GM10248 (cell line): ENCODE measurements at regions not wholly inside any gene's neighbourhood (a gene's known extent, or its start where the extent isn't known, plus 50 kb on each side); places are given as distances from the start of the nearest gene placed in this dataset.

Experiments used
- CTCF ChIA-PET: fragments of 300-600 bp; sonication (Branson Sonifier 250); formaldehyde crosslinking; extraction: SDS; loops from one replicate; lab custom pipeline; 2021; ENCODE audit warnings: antibody characterized with exemption; lab: Yijun Ruan, JAX
- POLR2A ChIA-PET: fragments of 350-650 bp; sonication (Branson Sonifier 250); formaldehyde crosslinking; extraction: SDS; loops from one replicate; lab custom pipeline; 2020; ENCODE audit warnings: antibody characterized with exemption; lab: Yijun Ruan, JAX
- DNase-seq: peaks from one replicate; pipeline ENCODE4 v3.0.0; 2012; ENCODE audit errors: extremely low spot score
- TF ChIP-seq, protein P1 (sequence below): IDR thresholded peaks from 2 replicates; pipeline ENCODE4 v1.5.1; 2012; ENCODE audit warnings: mild to moderate bottlenecking, low read depth; ENCODE audit errors: extremely low read depth, missing control alignments, control extremely low read depth

DNA sequence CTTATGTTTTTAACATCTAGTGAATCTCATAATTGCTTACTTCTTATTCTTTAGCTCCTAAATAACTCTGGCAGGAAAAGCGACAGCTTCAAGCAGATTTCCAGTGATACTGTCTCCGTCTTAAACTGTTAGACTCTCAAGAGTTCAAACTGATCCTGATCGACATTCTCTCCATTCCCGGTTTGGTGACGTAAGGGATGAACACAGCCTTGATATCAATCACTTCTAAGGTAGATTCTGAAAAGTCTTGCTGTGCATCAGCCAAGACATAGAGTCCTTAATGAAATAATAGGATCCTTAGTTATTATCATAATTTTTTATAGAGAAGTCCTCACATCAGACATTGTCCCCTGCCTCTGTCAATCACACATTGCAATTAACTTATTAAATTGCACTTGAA is 534.6 kb downstream of the TFEC start:
- TF ChIP-seq, protein P1, sequence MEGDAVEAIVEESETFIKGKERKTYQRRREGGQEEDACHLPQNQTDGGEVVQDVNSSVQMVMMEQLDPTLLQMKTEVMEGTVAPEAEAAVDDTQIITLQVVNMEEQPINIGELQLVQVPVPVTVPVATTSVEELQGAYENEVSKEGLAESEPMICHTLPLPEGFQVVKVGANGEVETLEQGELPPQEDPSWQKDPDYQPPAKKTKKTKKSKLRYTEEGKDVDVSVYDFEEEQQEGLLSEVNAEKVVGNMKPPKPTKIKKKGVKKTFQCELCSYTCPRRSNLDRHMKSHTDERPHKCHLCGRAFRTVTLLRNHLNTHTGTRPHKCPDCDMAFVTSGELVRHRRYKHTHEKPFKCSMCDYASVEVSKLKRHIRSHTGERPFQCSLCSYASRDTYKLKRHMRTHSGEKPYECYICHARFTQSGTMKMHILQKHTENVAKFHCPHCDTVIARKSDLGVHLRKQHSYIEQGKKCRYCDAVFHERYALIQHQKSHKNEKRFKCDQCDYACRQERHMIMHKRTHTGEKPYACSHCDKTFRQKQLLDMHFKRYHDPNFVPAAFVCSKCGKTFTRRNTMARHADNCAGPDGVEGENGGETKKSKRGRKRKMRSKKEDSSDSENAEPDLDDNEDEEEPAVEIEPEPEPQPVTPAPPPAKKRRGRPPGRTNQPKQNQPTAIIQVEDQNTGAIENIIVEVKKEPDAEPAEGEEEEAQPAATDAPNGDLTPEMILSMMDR: no peak
- CTCF ChIA-PET: no interaction called here
- POLR2A ChIA-PET: no interaction called here
- DNase-seq: no peak

DNA sequence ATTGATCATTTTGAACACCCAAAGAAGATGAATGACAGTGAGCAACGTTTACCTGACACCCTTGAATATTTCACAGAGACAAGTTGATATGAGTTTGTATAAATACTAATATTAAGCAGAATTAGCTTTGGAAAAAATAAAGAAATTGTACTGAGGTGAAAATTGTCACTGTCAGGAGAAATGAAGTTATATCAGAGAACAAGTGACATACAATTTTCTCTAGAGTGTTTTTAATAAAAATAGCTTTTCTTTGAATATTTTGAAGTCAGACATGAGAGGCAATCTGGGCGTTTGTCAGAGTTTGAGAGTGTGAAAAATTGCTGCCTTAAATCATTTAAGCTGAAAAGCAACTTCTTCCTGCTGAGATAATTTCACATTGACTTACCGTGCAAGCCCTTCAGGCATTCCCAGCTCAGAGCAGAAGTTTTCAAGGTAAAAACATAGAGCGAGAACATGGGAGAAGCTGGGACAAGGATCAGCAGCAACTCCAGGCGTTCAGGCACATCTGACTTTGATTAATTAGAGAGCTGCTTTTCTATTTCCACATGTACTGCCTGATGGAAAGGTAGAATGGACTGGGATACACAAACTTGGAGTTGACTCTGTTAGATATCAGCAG is 535.9 kb downstream of the TFEC start:
- DNase-seq: no peak
- CTCF ChIA-PET: no interaction called here
- TF ChIP-seq, protein P1: no peak
- POLR2A ChIA-PET: no interaction called here

DNA sequence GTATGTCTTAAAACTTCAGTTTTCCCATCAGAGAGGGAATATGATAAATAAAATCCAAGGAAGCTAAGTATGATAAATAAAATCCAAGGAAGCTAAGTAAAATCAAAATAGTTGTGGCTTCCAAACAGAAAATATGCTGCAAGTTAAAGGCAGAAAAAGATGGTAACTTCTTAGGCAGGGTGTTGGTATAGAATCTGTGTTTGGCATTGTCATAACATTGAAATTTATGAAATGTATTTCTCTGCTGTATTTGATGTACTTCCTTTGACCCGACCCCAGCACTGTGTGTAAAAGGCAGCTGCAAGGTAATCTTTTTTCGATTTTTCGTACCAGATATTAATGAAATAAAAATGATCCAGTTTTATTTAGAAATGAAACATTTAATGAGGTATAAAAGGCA is 537.2 kb downstream of the TFEC start:
- TF ChIP-seq, protein P1: no peak
- ChIA-PET CTCF (interaction anchor here (0.9 to 1.0 kb wide), 2 partner anchors 8 to 20 kb away, joined by 3 read pairs; no protein-coding TSS in a partner anchor), POLR2A (no interaction called here)
- no peak for DNase-seq

DNA sequence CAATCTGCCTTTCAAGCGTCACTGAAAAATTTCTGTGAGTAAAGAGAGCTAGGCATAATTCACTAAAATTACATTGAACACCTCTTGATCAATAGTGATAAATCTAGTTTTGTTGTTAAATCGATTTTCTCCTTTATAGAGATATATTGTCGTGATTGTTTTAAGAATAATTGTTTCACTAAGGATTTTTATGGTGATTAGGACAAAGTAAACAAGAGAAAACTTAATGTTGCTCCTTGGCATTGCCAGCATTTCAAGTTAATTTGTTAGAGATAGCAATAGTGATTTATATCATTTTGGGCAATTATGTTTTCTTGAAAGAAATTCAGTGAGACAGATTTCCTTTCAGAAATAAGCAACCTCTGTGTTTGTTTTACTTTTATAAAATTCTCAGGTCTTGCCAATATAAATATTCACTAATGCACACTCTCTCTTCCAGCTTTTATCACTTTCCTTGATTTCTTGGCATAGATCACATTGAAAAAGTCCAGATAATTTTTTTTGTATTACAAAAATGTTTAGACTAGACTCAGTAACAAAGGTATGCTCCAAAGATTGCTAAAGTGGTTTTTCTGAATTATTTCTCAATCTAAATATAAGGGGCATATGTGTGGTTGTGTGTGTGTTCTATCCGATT is 538.7 kb downstream of the TFEC start:
- POLR2A ChIA-PET: no interaction called here
- CTCF ChIA-PET: no interaction called here
- TF ChIP-seq, protein P1: no peak
- DNase-seq: no peak

DNA sequence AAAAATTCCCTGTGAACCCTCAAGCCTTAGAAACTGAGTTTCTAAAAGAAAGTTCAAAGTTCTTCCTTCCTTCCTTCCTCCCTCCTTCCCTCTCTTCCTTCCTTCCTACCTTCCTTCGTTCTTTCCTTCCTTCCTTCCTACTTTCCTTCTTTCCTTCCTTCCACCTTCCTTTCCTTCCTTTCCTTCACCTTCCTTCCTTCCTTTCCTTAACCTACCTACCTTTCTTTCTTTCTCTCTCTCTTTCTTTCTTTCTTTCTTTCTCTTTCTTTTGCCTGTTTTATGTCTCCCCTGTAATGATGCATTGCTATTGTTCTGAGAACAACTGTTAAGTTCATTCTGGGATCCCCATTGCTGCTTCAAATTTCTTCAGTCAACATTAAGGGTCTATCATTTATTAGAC is 551.1 kb downstream of the TFEC start:
- CTCF ChIA-PET: no interaction called here
- TF ChIP-seq, protein P1: no peak
- POLR2A ChIA-PET: no interaction called here
- DNase-seq: no peak

DNA sequence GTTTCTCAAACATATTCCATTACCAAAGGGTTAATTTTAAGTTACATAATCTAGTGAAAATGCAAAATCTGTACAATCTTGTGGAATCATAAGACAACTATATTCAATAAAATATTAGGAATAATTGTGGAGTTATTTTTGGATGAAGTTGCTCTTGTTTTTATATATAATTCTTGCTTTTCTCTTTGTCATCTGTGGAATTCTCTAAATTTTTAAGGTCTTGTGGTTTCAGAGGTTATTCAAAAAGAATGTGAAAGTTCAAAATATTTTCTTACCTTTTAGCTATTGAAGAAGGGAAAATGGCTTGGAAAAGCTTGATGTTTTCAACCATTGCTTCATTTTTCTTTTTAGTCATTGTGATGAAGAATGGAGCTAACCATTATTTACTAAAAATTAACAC is 552.1 kb downstream of the TFEC start:
- ChIA-PET POLR2A (no interaction called here), CTCF (no interaction called here)
- DNase-seq: no peak
- TF ChIP-seq, protein P1: no peak
